A673 (cell line): ENCODE measurements at regions not wholly inside any gene's neighbourhood (a gene's known extent, or its start where the extent isn't known, plus 50 kb on each side); places are given as distances from the start of the nearest gene placed in this dataset.

Source experiments
- BruUV-seq: library from RNA; stranded (reverse); fragments of 400-500 nt; replicated peaks from 2 replicates; lab custom pipeline; 2021; lab: Mats Ljungman, UMichigan
- CTCF ChIA-PET: fragments of 300-600 bp; sonication (Branson Sonifier 250); formaldehyde crosslinking; loops from one replicate; lab custom pipeline; 2022; ENCODE audit warnings: antibody characterized with exemption; lab: Charles Lee
- POLR2A ChIA-PET: fragments of 300-600 bp; sonication (Branson Sonifier 250); formaldehyde crosslinking; loops from one replicate; lab custom pipeline; 2022; ENCODE audit warnings: antibody characterized with exemption; ENCODE audit not compliant: low non-redundant PET; lab: Charles Lee
- DNase-seq: peaks from one replicate; pipeline ENCODE4 v3.0.0-alpha.2; 2015; ENCODE audit warnings: low spot score
- H3K27ac ChIP-seq: fragments of 200-600 bp; sonication (generic); 2 replicates; pipeline ENCODE4 v1.5.1; 2016; ENCODE audit warnings: mixed run types, low read depth, mild to moderate bottlenecking, mixed read lengths, antibody characterized with exemption, low read length; ENCODE audit not compliant: poor library complexity, severe bottlenecking
- H3K27me3 ChIP-seq: fragments of 200-600 bp; sonication (generic); replicated peaks from 2 replicates; pipeline ENCODE4 v1.6.1; 2017; ENCODE audit warnings: mixed run types, low read depth, mild to moderate bottlenecking, mixed read lengths, antibody characterized with exemption, low read length; ENCODE audit not compliant: insufficient read depth, poor library complexity
- H3K36me3 ChIP-seq: fragments of 200-600 bp; sonication (generic); 2 replicates; pipeline ENCODE4 v1.6.1; 2016; ENCODE audit warnings: mixed run types, mild to moderate bottlenecking, mixed read lengths, antibody characterized with exemption, low read length; ENCODE audit not compliant: insufficient read depth, poor library complexity, severe bottlenecking
- H3K4me1 ChIP-seq: fragments of 200-600 bp; sonication (generic); 2 replicates; pipeline ENCODE4 v1.6.1; 2017; ENCODE audit warnings: mixed run types, mild to moderate bottlenecking, mixed read lengths, antibody characterized with exemption, low read length; ENCODE audit not compliant: insufficient read depth, poor library complexity, severe bottlenecking
- H3K4me3 ChIP-seq: fragments of 200-600 bp; sonication (generic); 2 replicates; pipeline ENCODE4 v1.5.1; 2016; ENCODE audit warnings: low read depth, mixed run types, mild to moderate bottlenecking, mixed read lengths, low read length; ENCODE audit not compliant: poor library complexity, severe bottlenecking
- H3K9me3 ChIP-seq: fragments of 200-600 bp; sonication (generic); 2 replicates; pipeline ENCODE4 v1.6.1; 2016; ENCODE audit warnings: mixed run types, low read depth, mild to moderate bottlenecking, mixed read lengths, antibody characterized with exemption, low read length; ENCODE audit not compliant: poor library complexity, severe bottlenecking
- EZH2 ChIP-seq: fragments of 200-600 bp; sonication (generic); IDR thresholded peaks from 2 replicates; pipeline ENCODE4 v1.6.1; 2017; ENCODE audit warnings: borderline replicate concordance, low read depth, mild to moderate bottlenecking, mixed read lengths, antibody characterized with exemption, low read length; ENCODE audit not compliant: poor library complexity, severe bottlenecking
- intact Hi-C: fragments of 100-400 bp; cut with micrococcal nuclease; formaldehyde crosslinking; loops from one replicate; pipeline ENCODE4 v1.10.0; 2022; ENCODE audit not compliant: unreplicated experiment
- TF ChIP-seq, protein P1 (sequence below): fragments of 300-800, 200-600 bp; sonication (generic); conservative IDR thresholded peaks from 2 replicates; pipeline ENCODE4 v1.5.1; 2017; ENCODE audit warnings: low read depth, mild to moderate bottlenecking, antibody characterized with exemption, low read length, moderate library complexity, mixed read lengths

DNA sequence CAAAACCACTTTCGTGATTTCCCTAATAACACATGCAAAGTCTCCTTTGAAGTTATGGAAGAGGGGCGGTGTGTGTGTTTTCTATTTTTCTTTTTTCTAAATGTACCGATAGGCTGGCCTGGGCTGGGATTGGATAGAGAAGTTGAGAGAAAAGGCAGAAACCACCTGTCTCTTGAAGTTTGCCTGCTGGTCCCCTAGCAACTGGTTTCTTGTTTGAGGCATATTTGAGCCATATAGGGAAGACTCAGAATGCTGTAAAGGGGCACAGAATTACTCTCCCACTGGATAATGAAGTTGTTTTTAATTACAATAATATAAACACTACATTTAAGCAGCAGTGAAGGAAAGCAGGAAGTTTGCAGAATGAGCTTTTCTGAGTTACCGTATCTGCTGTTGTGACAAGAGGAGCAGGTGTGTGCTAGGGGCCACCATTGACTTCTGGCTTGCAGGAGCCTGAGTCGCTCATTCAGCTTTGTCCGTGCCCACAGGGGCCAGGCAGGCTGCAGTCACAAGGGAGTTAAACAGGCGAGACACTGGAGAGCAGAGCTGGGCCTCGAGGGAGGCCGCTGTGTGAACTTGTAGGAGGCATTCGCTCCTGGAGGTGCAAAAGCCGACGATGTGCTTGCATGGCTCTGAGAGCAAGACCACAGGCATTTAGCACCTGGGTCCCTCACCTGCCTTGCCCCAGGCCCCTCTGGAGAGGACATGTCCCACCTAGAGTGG lies 173.8 kb upstream of the RGS6 start:
- intact Hi-C loops: loop anchor here (10.0 kb wide), 1 partner anchor 774 kb away; no protein-coding TSS in a partner anchor
- POLR2A ChIA-PET: no interaction called here
- TF ChIP-seq, protein P1, sequence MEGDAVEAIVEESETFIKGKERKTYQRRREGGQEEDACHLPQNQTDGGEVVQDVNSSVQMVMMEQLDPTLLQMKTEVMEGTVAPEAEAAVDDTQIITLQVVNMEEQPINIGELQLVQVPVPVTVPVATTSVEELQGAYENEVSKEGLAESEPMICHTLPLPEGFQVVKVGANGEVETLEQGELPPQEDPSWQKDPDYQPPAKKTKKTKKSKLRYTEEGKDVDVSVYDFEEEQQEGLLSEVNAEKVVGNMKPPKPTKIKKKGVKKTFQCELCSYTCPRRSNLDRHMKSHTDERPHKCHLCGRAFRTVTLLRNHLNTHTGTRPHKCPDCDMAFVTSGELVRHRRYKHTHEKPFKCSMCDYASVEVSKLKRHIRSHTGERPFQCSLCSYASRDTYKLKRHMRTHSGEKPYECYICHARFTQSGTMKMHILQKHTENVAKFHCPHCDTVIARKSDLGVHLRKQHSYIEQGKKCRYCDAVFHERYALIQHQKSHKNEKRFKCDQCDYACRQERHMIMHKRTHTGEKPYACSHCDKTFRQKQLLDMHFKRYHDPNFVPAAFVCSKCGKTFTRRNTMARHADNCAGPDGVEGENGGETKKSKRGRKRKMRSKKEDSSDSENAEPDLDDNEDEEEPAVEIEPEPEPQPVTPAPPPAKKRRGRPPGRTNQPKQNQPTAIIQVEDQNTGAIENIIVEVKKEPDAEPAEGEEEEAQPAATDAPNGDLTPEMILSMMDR: no peak
- TF ChIP-seq EZH2: no peak
- no peaks in the 10 kb centered on the region for H3K27me3 ChIP-seq
- no TSS peak for BruUV-seq
- CTCF ChIA-PET: no interaction called here
- no peaks in the 10 kb centered on the region for H3K36me3 ChIP-seq
- no peak overlapping the region for H3K27ac ChIP-seq
- no peak overlapping the region for H3K4me3 ChIP-seq
- peaks cover 9% of the 10 kb centered on the region for H3K9me3 ChIP-seq
- H3K4me1 ChIP-seq: peaks cover 3% of the 10 kb centered on the region
- DNase-seq: no peak

DNA sequence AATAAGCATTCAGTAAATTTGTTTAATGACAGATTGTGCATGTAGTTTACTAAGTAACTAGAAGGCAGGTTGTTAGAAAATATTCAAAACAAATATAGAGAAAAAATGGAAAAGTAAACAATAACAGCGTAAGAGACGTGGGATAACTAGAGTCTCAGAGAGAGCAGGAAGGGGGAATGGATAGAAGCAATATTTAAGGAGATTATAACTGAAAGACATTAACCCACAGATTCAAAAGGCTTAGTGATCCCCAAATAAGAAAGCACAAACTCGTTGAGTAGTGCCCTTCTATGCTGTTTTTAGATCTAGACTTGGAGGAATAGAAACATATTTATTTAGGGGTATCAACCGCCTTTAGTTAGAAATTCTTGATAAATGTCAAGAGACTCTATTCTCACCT lies 169.7 kb upstream of the RGS6 start:
- DNase-seq: no peak

GRCh38 chr14:71764701-71765382 lies 167.4 kb upstream of the RGS6 start:
- BruUV-seq: no TSS peak
- no peak overlapping the region for H3K27ac ChIP-seq
- DNase-seq: no peak
- TF ChIP-seq, protein P1: no peak
- TF ChIP-seq EZH2: no peak
- ChIA-PET CTCF (no interaction called here), POLR2A (no interaction called here)
- no peaks in the 10 kb centered on the region for H3K27me3 ChIP-seq
- H3K9me3 ChIP-seq: peaks cover 9% of the 10 kb centered on the region
- intact Hi-C loops: no loop called here
- H3K4me1 ChIP-seq: no peaks in the 10 kb centered on the region
- H3K4me3 ChIP-seq: no peak overlapping the region
- H3K36me3 ChIP-seq: no peaks in the 10 kb centered on the region

More for the DNA sequence above, 169.7 kb upstream of the RGS6 start:
- H3K27ac ChIP-seq: no peak overlapping the region
- H3K4me1 ChIP-seq: no peaks in the 10 kb centered on the region
- peaks cover 9% of the 10 kb centered on the region for H3K9me3 ChIP-seq
- intact Hi-C loops: no loop called here
- ChIA-PET POLR2A (no interaction called here), CTCF (no interaction called here)
- no peak overlapping the region for H3K4me3 ChIP-seq
- TF ChIP-seq EZH2: no peak
- TF ChIP-seq, protein P1: no peak
- H3K36me3 ChIP-seq: no peaks in the 10 kb centered on the region
- no peaks in the 10 kb centered on the region for H3K27me3 ChIP-seq
- no TSS peak for BruUV-seq
